ENCODE measurements at regions not wholly inside any gene's neighbourhood (a gene's known extent, or its start where the extent isn't known, plus 50 kb on each side); places are given as distances from the start of the nearest gene placed in this dataset.

GRCh38 chr9:75454891-75455290, 366.6 kb downstream of the OSTF1 start:
- H3K9ac ChIP-seq (ENCODE audit: insufficient read depth, low read depth, low read length), result no peak overlapping the region
- no peak overlapping the region for H3K4me3 ChIP-seq (replicated peaks in 1 of 3; ENCODE audit: insufficient read depth in 1 of 3, low read depth in 2 of 3, low read length in 3 of 3)
- no peaks in the 10 kb centered on the region for H3K36me3 ChIP-seq (replicated peaks in 1 of 2; ENCODE audit: control insufficient read depth in 1 of 2, insufficient read depth in 2 of 2, low read length in 2 of 2)
- H3K4me1 ChIP-seq (ENCODE audit: insufficient read depth, low read length), result no peaks in the 10 kb centered on the region
- H3K9me3 ChIP-seq (ENCODE audit: low read length), result no peaks in the 10 kb centered on the region
- intact Hi-C loops (cut with micrococcal nuclease; ENCODE audit: unreplicated experiment), result no loop called here
- H3K27me3 ChIP-seq (ENCODE audit: control insufficient read depth in 1 of 2, insufficient read depth in 2 of 2, low read length in 2 of 2), result no peaks in the 10 kb centered on the region
- FAIRE-seq, result no peak
- no TSS peak for BruUV-seq (replicated peaks)
- H3K4me2 ChIP-seq (ENCODE audit: low read depth, low read length), result no peak overlapping the region
- WGBS (ENCODE audit: low lambda C conversion rate), result 0% methylated on average over 2 of the region's 2 CpGs
- no peak for ATAC-seq
- DNase-seq (ENCODE audit: low spot score), result no peak
- no peaks in the 10 kb centered on the region for H4K20me1 ChIP-seq (ENCODE audit: insufficient read depth, low read length)
- in situ Hi-C loops (cut with HindIII; ENCODE audit: extremely low pct_ligation_motif_present, low pct_unique_long_range_greater_than_20kb), result no loop called here
- CTCF ChIA-PET (ENCODE audit: low intra/inter-chr PET ratio, low total read pairs), result no interaction called here
- no peak for TF ChIP-seq ZC3H4 (CRISPR knock-in tag; IDR thresholded peaks at IDR 0.05; ENCODE audit: borderline replicate concordance)
- no peak for TF ChIP-seq ZNF513 (CRISPR knock-in tag; conservative IDR thresholded peaks at IDR 0.05)
- TF ChIP-seq KDM5A (IDR thresholded peaks at IDR 0.05; ENCODE audit: borderline replicate concordance, low read length), result no peak
- TF ChIP-seq ZBTB10 (CRISPR knock-in tag; IDR thresholded peaks at IDR 0.05; ENCODE audit: borderline replicate concordance), result no peak
- TF ChIP-seq HMGA1 (CRISPR knock-in tag; conservative IDR thresholded peaks at IDR 0.05), result no peak
- no peak for TF ChIP-seq MAX (IDR thresholded peaks at IDR 0.05)
- TF ChIP-seq GABPB1 (CRISPR knock-in tag; IDR thresholded peaks at IDR 0.05), result no peak
- TF ChIP-seq STAT5B (CRISPR knock-in tag; IDR thresholded peaks at IDR 0.05), result no peak
- TF ChIP-seq ZNF563 (CRISPR knock-in tag; IDR thresholded peaks at IDR 0.05), result no peak
- TF ChIP-seq SIN3A (IDR thresholded peaks at IDR 0.05; ENCODE audit: borderline replicate concordance, low read depth, low read length), result no peak
- no peak for TF ChIP-seq SNAPC2 (CRISPR knock-in tag; IDR thresholded peaks at IDR 0.05)
- no peak for TF ChIP-seq ZNF260 (CRISPR knock-in tag; IDR thresholded peaks at IDR 0.05; ENCODE audit: borderline replicate concordance, low read depth)
- no peak for TF ChIP-seq ZNF367 (CRISPR knock-in tag; IDR thresholded peaks at IDR 0.05; ENCODE audit: borderline replicate concordance)
- TF ChIP-seq DR1 (CRISPR knock-in tag; IDR thresholded peaks at IDR 0.05), result no peak
- TF ChIP-seq TRIM22 (IDR thresholded peaks at IDR 0.05), result no peak
- no peak for TF ChIP-seq ZBTB26 (CRISPR knock-in tag; IDR thresholded peaks at IDR 0.05; ENCODE audit: borderline replicate concordance)
- TF ChIP-seq ELF3 (CRISPR knock-in tag; IDR thresholded peaks at IDR 0.05), result no peak
- TF ChIP-seq ZNF670 (CRISPR knock-in tag; IDR thresholded peaks at IDR 0.05; ENCODE audit: borderline replicate concordance), result no peak
- H3K27ac ChIP-seq (ENCODE audit: extremely low read length, insufficient read depth, low read length), result no peak overlapping the region
- no peaks in the 10 kb centered on the region for H3K79me2 ChIP-seq (ENCODE audit: insufficient read depth, low read length)
- POLR2A ChIA-PET, result no interaction called here
- no peak overlapping the region for H2AFZ ChIP-seq (ENCODE audit: low read length)
